HG03139 (cell line): ENCODE measurements at regions not wholly inside any gene's neighbourhood (a gene's known extent, or its start where the extent isn't known, plus 50 kb on each side); places are given as distances from the start of the nearest gene placed in this dataset.

ENCODE experiments used
- ATAC-seq: cut with Tn5 transposase; IDR thresholded peaks from one replicate; pipeline ENCODE4 v1.9.1; 2021; ENCODE audit not compliant: unreplicated experiment

- ATAC-seq = no peak
Observed at GRCh38 chr4:178340468-178340867, 898.2 kb upstream of the AGA start.

DNA sequence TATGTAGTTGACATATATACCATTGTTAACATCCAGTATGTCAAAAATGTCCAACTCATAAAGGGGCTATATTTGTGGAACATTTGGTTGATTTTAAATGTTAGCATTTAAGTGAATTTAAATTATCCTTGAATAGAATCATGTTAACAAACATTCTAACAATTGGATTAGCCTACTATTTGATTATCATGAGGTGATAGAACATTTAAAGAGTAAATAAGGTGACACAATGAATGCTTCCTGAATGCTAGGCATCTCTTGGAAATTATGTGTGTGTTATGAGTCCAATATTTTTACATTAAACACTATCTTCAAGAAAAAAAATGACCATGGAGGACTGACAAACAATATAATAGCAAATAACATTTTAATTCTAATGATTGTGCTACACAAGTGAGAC is 901.9 kb upstream of the AGA start:
- ATAC-seq = no peak

DNA sequence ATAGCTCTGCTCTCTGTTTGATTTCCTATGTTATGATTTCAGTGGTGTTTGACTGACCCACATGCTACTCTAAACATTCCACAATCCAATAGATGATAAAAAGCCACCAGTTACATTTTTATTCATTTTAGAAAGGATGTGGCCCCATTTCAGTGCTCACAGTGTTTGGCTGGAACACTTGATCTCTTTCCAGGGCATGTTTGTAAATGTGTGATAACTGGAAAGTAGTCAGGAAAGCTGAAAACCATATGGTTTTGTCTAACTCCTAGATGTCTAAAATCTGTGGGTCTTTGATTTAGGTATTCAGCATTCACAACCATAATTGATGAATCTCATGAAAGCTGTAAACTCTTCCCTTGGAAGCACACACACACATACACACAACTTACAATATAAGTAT is 904.9 kb upstream of the AGA start:
- no peak for ATAC-seq

DNA sequence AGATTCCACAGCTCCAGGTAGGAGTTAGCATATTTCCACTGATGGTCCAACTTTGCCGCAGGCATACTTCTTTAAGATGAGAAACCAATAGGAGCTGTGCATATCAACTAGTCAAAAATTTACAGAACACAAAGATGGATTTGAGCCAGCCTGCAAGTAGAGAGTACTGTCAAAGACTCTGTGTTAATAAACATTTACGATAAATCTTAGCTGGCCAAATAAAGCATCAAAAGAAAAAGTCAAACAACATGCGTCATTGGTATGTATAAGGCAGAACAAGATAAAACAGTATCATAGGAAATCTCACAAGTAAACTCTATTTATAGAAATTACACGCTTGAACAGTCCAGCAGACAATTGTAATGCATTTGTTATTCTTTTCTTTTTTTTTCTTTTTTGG is 907.4 kb upstream of the AGA start:
- ATAC-seq = no peak

DNA sequence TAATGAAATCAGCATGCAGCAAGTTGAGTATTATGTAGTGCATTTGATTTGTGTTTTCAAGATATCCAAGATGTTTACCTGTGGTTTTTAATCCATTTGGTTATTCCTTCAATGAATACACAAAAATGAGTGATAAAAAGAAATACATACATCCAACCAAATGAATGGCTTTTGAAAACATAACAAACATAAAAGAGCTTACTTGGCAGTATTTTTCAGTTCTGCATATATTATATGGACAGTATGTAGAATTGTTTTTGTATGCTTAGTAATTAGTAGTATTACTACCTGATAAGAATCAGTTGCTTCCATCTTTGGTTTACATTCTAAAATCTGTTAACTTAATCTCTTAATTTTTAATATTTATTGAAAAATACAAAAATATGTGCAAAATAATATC is 908.9 kb upstream of the AGA start:
- no peak for ATAC-seq

DNA sequence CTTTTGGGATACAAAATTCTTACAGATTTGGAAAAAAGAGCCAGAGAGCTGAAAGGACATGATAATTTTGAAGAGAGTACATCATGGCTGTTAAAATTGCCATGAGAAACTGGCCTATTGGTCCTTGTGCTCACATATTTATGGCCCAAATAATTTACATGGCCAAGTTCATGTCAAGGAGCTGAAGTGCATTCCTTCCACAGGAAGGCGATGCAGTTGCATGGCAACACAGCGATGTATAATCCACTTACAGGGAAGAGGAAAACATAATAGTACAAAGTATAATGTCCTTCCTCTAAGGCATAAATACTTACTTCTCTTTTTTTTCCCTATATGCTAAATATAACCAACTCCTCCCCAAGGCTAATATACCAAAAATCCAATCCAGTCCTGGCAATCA is 914.5 kb upstream of the AGA start:
- no peak for ATAC-seq

DNA sequence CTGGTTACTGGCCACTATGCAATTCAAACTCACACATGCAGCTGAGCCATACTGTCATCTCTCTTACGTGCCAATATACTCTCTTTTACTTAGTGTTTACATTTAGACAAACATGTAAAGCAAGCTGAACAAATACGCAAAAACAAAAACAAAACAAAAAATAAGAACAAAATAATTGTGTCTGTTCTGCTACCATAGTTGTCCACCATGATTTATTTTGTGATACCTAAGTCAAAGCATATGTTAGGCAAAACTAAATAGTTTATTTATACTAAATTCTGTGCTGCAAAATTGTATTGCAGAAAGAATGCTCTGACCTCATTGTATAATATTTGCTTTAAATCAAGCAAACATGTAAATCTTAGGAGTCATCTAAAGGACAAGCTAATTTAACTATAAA is 943.2 kb upstream of the AGA start:
- no peak for ATAC-seq

GRCh38 chr4:178387756-178388155 is 945.5 kb upstream of the AGA start:
- no peak for ATAC-seq

DNA sequence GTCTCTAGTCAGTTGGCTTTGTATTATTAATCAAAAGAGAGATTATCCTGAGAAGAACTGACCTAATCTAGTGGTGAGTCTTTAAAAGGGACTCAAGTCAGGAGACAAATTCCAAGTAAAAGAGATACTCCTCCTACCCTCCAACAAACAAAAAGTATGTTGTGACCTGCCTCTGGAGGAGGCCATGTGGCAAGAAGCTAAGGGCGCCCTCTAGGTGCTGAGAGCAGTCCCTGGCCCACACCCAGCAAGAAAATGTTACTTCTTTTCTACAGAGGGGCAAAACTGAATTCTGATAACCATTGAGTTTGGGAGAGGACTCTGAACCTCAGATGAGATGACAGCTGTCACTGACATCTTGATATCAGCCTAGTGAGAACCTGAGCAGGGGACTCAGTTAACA is 953.6 kb upstream of the AGA start:
- no peak for ATAC-seq

DNA sequence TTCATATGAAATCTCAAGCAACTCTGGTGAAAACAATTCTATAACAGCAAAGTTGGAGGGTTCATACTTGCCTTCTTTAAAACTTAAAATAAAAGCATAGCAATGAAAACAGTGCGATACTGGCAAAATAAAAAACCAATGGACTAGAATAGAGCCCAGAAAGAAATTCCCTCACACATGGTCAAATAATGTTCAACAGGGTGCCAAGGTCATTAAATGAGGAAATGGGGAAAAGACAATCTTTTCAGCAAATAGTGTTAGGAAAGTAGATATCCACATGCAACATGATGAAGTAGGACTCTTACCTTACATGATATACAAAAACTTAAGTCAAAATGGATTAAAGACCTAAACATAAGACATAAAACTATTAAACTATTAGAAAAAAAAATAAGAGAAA is 970.2 kb upstream of the AGA start:
- no peak for ATAC-seq

DNA sequence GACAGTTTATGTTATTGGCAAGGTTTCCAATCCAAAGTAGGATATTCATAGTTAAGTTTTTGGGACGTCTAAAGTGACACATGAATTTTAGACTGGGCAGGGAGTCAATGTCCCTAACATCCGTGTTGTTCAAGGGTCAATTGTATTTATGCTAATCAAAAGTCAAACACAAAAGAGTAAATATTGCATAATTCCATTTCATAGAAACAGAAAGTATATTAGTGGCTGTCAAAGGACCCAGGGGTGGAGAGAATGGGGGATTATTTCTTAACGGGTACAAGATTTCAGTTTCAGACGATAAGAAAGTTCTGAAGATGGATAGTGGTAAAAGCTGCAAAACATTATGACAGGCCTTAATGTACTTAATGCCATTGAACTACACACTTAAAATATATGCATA is 971.8 kb upstream of the AGA start:
- no peak for ATAC-seq

DNA sequence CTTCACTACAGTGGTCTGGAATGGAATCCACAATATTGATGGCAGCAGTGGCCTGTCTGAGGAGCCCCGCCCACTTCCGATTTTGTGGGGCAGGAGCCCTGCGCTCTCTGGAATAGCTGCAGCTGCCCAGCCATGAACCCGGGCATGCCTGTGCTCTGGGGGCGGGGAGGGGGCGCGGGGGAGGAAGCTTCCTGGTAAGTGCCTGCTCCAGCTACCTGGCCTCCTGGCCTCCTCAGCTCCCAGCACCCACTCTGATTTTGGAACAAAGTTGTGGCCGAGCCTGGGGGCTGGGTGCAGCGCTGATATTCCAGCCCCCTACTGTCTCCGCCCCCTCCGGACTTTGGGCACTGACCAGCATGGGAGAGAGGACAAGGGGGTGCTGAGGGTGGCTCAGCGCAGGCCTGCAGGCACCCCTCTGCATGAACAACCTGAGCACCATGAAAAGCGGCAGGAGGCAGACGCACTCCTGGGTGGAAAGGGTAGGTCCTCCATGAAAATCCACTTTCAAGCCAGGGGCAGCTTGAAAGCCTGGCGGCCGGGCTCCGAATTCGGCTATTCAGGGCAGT is 972.7 kb upstream of the AGA start:
- ATAC-seq = no peak

DNA sequence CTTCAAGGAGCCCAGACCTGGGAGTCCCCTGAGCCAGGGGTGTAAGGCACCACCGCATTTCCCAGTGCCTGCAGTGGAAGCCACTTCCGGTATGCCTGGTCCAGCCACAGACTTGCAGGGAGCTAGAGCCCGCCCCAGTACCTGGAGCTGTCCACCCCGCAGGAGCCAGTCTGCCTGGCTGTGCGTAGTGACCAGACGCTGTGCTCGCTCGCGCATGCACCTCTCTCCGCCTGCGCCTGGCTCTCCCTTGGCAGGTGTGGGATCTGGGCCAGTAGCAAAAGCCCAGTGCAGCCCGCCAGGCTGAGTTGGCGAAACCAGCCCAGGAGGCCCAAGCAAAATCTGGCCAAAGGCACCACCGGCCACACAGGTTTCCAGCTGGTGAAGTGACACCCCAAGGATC is 973.7 kb upstream of the AGA start:
- ATAC-seq = no peak

DNA sequence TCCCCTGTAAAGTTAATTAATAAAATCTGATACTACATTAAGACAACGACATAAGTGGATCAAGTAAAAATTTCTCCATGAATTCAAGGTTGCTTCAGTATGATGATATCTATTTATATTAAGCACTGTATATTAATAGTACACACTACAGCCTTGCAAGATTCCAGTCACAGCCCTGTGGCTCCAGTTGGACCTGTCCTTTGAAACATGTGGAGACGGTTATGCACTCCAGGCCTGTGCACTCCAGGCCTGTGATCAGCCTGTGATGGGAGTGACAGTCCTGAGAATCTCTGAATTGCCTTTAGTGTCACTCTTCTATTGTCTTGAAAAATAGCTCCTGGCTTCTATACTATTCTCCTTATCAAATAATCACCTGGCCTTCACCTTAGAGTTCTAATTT is 981.1 kb upstream of the AGA start:
- no peak for ATAC-seq

DNA sequence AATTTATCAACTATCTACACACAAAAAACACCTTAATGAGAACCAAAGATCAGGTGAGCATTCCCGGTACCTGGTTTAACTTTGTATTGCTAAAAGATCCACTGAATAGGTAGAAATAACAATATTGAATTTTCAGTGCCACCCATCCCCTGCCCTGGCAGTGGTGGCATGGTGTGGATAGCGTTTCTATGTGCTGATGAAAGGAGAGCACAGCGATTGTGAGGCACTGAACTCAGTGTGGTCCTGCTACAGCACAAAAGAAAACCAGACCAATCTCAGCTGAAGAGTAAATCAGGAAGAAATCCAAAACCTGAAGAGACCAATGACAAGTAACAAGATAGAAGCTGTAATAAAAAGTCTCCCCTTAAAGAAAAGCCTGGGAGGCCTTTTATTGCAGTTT is 984.6 kb upstream of the AGA start:
- ATAC-seq = no peak

DNA sequence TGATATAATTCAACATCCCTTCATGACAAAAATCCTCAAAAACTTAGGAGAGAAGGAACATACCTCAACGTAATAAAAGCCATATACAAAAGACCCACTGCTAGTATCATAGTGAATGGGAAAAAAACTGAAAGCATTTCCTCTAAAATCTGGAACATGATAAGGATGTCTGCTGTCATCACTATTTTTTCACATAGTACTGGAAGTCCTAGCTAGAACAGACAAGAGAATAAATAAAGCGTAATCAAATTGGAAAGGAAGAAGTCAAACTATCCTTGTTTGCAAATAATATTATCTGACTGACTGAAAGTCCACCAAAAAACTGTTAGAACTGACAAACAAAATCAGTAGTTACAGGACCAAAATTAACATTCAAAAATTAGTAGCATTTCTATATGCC is 985.4 kb upstream of the AGA start:
- no peak for ATAC-seq

- ATAC-seq = no peak
Observed at GRCh38 chr4:178448372-178449035, 1006.3 kb upstream of the AGA start.

GRCh38 chr4:178450614-178451013 is 1008.4 kb upstream of the AGA start:
- ATAC-seq = no peak

GRCh38 chr4:178453057-178453456 is 1010.8 kb upstream of the AGA start:
- no peak for ATAC-seq

DNA sequence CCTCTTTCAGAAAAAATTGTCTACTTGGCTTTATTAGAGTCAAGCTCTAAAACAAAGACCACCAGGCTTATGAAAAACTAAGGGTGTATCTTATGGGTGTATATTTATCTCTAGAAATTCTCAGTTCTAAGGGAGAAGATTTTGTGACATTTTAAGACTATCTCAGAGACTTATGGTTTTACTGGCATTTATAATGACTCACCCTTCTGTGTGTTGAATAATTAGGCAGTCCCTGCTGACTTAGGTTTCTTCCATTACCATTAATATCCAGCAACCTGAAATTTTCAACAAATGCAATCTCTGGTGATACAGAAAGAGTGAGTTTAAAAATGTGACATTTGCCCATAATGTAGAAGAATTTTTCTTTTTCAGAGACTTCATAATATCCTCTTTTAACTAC is 1015.0 kb upstream of the AGA start:
- no peak for ATAC-seq

- ATAC-seq = no peak
Observed at GRCh38 chr4:178462710-178463109, 1020.5 kb upstream of the AGA start.

DNA sequence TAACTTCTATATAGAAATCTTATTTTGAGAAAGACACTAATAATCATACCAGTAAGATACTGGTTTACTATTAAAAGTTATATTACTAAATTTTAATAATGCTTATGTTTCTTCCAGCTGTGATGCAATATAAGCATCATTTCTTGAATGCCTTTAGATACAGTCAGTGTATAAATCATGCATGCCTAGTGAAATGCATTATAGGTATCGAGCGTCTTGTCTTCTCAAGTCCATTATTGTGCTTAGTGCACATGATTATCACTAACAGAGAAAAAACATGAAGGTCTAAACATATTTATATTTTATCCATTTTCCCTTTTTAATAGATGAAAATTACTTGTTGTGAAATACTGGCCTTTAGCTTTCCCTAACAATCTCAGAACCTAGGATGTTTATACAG is 1021.5 kb upstream of the AGA start:
- ATAC-seq = no peak

- no peak for ATAC-seq
Observed at GRCh38 chr4:178470996-178471784, 1029.0 kb upstream of the AGA start.
